Activated naive CD4-positive, alpha-beta T cell treated with Interleukin-2 at 50 U/mL for 16 hours (primary cell): ENCODE measurements at regions not wholly inside any gene's neighbourhood (a gene's known extent, or its start where the extent isn't known, plus 50 kb on each side); places are given as distances from the start of the nearest gene placed in this dataset.

ENCODE experiments used
- DNase-seq: peaks from one replicate; pipeline ENCODE4 v3.0.0-alpha.2; 2020

GRCh38 chr21:38923429-38923828, 117.7 kb downstream of the ETS2 start:
- no peak for DNase-seq

GRCh38 chr21:38922474-38923235, 116.9 kb downstream of the ETS2 start:
- DNase-seq = no peak

DNA sequence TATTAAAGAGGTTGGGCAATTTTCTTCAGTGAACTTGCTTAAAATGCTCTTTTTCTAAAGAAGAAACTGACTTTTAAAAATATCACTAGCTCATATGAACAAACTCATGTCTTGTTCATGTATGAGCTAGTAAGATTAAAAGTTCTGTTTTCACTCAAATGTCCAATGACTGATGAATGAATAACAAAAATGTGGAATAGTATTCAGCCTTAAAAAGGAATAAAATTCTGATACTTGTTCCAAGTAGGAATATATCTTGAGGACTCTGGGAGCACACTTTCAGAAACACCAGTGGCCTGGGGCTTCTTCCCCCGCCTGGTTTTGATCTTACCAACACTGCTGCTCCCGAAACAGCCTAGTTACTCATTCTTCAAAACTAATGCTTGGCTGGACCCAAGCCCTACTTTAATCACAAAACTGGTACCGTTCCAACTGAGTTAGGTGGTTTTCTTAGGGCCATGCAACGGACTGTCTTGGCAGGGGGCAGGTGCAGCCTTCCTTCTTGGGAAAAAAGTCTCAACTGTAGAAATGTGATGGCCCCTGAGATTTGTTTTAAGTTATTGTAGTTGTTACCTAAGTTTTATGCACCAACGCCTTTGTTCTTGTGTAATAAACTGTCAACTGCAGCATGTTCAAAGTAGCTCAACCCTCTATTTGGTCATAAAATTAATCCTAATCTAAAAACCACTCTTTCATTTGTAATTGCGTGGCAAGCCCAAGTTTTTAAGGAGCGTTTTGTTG, 116.0 kb downstream of the ETS2 start:
- DNase-seq = no peak

DNA sequence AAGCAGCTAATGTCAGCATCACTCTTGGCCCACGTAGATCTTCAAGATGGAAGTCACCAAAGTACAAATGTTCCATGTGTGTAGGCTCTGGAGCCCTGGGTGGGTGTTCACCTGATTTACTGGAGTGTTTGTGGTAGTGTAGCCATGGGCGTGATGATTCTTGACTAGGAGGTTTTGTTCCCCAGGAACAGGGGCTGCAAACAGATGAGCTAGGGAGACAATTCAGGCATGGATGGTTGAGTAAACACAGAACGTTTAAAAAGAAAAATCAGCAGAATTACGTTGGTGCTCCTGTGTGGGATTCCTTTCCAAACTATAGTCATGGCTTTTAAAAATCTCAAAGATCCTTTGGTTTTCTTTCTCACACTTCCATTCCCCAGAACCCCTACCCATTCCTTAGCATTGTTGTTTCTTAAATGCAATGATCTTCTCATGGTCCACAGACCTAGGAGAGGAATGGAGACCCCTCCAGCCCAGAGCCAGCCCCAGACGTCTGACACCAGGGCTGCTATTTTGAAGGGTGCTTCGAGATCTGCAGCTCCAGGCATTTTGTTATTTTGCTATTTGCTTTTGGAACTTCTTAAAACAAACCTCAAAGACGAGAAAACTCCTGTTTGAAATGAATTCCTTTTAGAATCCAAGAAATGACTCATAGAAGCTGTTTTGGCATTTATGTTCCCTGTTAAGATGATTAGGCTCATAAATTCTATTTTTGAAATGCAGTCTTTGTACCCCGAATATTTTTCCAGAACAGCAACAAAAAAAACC, 115.1 kb downstream of the ETS2 start:
- no peak for DNase-seq

DNA sequence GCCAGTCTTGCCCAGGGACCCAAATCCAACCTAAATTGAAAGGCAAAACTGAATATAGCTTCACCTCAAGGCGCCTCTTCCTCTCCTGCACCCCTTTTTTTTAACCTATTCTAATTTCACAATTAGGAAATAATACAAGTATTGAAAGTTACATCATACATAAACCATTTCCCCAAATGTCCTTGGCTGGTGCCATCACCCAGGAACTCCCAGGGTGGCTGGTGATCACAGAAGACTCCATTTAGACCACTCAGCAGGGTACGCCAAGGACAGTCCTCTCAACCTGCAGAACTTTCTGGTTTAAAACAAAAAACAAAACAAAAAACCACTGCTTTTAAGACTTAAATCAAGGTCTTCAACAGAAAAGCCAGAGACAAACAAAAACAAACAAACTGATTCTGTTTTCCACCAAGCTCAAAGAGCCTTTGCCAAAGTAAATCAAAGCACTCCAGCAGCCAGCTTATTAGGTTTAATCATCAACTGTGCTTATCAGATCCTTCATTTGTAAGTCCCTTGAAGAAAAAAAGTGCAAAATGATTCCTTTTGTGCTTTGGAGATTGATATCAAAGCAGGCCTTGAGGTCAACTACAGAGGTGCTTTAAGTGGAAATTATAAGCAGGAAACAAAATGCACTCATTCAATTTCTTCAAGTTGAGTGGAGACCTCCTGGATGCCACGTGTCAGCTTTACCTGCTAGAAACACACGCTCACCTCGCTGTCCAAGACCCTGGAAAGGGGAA, 113.0 kb downstream of the ETS2 start:
- DNase-seq = no peak

DNA sequence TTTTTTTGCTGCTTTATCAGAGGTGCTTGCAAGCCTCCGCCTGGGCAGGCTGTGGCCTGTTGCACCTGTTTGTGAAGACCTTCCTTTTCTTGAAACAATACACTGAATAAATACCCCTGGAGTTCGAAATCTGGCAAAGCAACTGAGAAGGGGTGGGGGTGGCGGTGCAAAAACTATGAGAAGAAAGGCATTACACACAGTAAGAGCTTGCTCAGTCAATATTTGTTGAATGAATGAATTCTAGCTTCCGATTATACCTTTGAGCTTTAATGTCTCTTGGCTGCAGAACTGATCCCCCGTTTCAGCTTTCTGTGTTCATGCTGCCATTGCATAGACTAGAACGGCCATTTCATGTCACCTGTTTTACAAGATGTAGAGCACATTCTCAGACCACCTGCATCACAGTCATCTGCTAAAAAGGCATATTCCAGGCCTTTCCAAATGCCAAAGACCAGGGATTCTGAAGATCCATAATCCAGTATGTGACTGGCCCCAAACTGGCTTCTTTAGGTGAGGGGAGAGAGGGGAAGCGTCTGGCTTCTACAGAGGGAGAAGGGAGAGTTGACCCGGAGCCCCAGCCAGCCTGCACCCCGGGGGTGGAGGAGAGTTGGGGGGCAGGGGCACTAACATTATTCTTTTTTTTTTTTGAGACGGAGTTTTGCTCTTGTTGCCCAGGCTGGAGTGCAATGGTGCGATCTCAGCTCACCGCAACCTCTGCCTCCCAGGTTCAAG, 111.5 kb downstream of the ETS2 start:
- no peak for DNase-seq

GRCh38 chr21:38916214-38916964, 110.7 kb downstream of the ETS2 start:
- DNase-seq = no peak

DNA sequence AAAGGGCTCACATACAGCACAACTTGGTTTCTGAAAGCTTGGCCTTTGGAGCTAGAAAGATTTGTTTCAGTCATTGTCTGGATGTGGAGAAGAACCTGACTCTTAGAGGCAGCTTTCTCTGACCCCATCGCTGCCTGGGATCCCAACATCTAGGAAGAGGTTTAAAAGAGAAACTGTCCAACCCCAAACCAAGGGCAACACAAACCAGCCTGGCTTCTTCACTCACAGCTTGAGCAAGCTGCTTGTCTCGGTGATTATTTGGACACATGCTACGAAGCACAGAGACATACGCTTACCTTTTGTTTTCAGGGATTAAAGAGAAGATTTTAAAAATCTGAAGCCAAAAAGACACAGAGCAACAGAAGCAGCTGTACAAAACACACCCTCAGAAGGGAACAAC, 109.8 kb downstream of the ETS2 start:
- no peak for DNase-seq

GRCh38 chr21:38914528-38915293, 109.0 kb downstream of the ETS2 start:
- DNase-seq = no peak

- DNase-seq = no peak
Measured at GRCh38 chr21:38913893-38914527, 108.3 kb downstream of the ETS2 start.

GRCh38 chr21:38913120-38913892, 107.6 kb downstream of the ETS2 start:
- no peak for DNase-seq

DNA sequence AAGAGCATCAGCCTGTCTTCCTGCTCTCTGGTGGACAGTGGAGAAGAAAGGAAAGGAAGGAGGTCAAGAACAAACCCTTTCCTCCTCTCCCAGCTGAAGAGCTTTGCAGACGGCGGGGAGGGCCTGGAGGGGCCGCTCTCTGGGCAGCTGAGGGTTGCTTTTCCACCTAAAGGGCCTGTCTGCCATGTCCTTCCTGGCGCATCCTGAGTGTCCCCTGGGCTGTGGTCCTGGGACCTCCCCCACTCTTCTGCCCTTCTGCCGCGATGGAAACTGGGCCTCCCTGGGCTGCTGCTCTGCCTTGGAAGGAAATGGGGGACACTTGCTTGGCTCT, 107.0 kb downstream of the ETS2 start:
- DNase-seq = no peak

- DNase-seq = no peak
Measured at GRCh38 chr21:38912102-38912629, 106.4 kb downstream of the ETS2 start.

DNA sequence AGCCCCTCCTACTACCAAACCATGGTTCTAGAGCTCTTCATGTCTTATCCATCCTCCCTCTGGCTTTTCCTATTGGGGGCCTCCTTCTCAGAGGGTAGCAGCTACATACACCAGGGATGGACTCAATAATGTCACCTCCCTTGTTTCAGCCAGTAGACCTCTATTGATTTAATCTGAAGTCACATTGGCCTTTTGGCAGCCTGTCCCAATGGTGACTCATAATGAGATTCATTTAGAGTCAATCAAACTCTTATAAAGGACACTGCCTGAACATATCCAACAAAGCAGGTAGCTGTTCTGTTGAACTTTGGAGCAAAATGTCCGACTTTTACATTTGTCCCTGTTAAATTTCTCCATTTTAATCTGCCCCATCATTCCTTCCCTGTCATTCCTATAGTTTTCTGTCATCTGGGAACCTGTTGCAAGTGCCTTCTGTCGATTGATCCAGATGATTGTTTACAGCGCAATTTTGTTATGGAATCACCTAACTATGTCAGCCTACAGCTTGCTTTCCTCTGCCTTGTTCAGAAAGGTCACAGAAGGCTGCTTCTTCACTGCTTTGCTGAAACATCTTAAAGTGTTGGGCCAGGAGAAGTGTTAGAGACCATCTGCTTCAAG, 105.9 kb downstream of the ETS2 start:
- DNase-seq = no peak

DNA sequence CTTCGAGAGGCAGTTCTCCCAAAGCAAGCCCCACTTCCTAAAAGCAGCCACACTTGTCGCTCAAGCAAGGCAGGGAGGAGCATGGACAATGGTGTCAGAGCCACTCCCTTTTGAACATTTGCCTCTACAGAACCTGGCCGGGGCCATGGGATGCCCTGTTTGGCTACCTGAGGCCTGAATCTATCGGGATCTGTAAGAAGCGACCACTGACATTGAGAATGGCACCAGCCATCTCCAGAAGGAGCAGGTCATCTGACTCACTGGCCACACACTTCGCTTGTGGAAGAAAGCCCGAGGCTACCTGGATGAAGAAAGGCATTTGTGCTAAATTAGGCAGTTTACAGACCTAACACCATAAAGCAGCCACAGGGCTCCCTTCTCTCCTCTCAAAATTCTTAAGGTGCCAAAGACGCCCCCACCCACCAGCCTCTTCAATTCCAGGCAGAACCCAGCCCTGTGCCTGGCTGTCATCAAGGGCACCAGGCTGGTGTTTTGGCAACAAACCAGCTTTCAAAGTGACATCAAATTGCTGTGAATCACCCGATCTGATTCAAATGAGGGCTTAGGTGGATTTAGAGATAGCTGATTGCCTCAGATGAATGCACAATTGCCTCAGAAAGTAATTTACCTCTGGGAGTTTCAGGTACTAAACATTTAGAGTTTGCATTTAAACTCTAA, 104.8 kb downstream of the ETS2 start:
- DNase-seq = no peak

GRCh38 chr21:38909929-38910328, 104.2 kb downstream of the ETS2 start:
- no peak for DNase-seq

DNA sequence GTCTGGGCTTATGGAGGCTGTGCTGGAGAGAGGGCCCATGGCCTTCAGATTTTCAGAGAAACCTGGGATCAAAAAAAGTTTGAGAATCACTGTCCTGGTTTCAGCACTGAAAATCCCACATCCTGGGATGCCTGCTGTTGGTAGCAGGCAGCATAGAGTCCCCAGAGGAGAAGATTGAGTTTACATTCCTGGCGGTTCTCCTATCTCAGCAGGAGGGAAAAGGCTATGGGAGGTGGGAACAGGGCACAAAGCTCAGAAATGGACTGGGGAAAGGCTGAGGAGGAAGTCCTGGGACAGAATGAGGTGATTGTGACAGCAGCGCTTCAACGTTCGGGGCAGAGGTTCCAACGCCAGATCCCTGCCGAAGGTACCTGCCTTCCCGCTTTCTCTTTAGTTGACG, 103.4 kb downstream of the ETS2 start:
- no peak for DNase-seq

DNA sequence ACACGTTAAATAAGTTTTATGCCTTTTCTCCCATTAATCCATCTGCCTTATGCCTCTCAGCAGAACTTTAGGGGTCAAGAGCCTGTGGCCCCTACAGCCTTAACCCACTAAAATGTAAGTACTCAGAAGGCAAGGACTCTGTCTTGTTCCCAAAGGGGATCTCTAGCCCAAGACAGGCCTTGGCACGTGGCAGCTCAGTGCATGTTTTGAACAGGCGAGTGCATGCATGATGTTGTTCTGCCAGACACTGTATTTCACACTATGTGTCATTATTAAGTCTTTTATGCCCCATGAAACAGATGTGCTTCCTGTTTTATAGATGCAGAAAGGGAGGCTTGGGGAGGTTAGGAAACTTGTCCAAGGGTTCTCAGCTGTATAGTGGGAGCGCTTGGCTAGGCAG, 102.8 kb downstream of the ETS2 start:
- DNase-seq = no peak
